ENCODE measurements at regions not wholly inside any gene's neighbourhood (a gene's known extent, or its start where the extent isn't known, plus 50 kb on each side); places are given as distances from the start of the nearest gene placed in this dataset.
"Not testable (repeated sequence)": the region's sequence is repeated elsewhere in the genome, so short reads cannot be mapped to it uniquely, and the experiment has no call there.

DNA sequence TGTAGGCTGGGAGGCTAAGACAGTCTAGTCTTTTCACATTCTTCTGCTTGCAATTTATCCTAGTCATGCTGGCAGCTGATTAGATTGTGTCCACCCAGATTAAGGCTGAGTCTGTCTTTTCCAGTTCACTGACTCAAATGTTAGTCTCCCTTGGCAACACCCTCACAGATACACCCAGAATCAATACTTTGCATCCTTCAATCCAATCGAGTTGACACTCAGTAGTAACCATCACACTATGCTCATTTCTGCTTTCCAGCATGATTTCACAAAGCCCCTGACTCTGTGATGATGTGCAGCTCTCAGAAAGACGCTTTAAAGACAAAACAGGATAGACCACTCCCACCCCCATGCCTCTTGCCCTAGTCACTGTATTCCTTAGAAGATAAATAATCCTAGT is 693.0 kb downstream of the HTR1B start:
- no peak for DNase-seq
- WGBS, 5 donors, result 57 to 73% (median 60%) methylated on average over 2 of the region's 2 CpGs
- H3K27me3 ChIP-seq, result no peaks in the 10 kb centered on the region

DNA sequence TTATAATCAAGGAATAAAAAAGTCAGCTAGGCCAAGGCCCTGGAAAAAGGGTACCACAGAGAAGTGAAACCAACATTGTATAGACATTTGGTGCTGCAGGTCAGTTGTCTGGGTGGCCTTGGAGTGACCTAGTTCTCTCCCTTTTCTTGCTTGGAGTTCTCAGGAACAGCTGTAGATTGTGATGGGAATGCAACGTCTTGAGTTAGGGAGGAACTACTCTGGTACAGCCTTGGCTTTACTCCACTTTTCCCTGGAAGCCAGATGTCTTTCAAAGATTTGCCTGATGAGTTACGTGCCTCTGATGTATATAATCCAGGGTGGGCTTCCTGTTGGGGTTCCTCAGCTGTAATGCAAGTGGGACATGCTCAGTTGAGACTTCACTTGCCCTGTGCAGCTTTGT is 694.7 kb downstream of the HTR1B start:
- no peaks in the 10 kb centered on the region for H3K9me3 ChIP-seq
- H3K4me1 ChIP-seq, result no peaks in the 10 kb centered on the region
- no peaks in the 10 kb centered on the region for H3K36me3 ChIP-seq
- WGBS, 5 donors, result 35 to 60% (median 43%) methylated on average over 2 of the region's 2 CpGs
- no peak overlapping the region for H3K4me3 ChIP-seq
- DNase-seq, result peak in 1 of 2 donors; percentile 12
- TF ChIP-seq EP300 (IDR thresholded peaks at IDR 0.05) (no peak), POLR2AphosphoS5 (IDR thresholded peaks at IDR 0.05) (no peak), POLR2A (IDR thresholded peaks at IDR 0.05) (no peak)
- TF ChIP-seq, protein P1, sequence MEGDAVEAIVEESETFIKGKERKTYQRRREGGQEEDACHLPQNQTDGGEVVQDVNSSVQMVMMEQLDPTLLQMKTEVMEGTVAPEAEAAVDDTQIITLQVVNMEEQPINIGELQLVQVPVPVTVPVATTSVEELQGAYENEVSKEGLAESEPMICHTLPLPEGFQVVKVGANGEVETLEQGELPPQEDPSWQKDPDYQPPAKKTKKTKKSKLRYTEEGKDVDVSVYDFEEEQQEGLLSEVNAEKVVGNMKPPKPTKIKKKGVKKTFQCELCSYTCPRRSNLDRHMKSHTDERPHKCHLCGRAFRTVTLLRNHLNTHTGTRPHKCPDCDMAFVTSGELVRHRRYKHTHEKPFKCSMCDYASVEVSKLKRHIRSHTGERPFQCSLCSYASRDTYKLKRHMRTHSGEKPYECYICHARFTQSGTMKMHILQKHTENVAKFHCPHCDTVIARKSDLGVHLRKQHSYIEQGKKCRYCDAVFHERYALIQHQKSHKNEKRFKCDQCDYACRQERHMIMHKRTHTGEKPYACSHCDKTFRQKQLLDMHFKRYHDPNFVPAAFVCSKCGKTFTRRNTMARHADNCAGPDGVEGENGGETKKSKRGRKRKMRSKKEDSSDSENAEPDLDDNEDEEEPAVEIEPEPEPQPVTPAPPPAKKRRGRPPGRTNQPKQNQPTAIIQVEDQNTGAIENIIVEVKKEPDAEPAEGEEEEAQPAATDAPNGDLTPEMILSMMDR (IDR thresholded peaks at IDR 0.05), result no peak
- H3K27me3 ChIP-seq, result no peaks in the 10 kb centered on the region
- intact Hi-C loops (cut with DNase I; ENCODE audit: low total_unique reads), result no loop called here
- no peak overlapping the region for H3K27ac ChIP-seq

More for the DNA sequence above, 693.0 kb downstream of the HTR1B start:
- Histone ChIP-seq H3K4me3 (no peak overlapping the region), H3K9me3 (no peaks in the 10 kb centered on the region), H3K27ac (no peak overlapping the region), H3K36me3 (no peaks in the 10 kb centered on the region), H3K4me1 (no peaks in the 10 kb centered on the region)
- intact Hi-C loops (cut with DNase I; ENCODE audit: low total_unique reads), result no loop called here
- no peak for TF ChIP-seq EP300 (IDR thresholded peaks at IDR 0.05)

- Histone ChIP-seq H3K27ac (no peak overlapping the region), H3K27me3 (no peaks in the 10 kb centered on the region), H3K9me3 (no peaks in the 10 kb centered on the region), H3K4me3 (no peak overlapping the region), H3K4me1 (no peaks in the 10 kb centered on the region), H3K36me3 (no peaks in the 10 kb centered on the region)
- 29 to 45% (median 30%) methylated on average over 2 of the region's 2 CpGs for WGBS, 5 donors
- no peak for DNase-seq
- intact Hi-C loops (cut with DNase I; ENCODE audit: low total_unique reads), result no loop called here
- TF ChIP-seq, protein P1 (IDR thresholded peaks at IDR 0.05), result no peak
- TF ChIP-seq POLR2AphosphoS5 (IDR thresholded peaks at IDR 0.05) (no peak), EP300 (IDR thresholded peaks at IDR 0.05) (no peak)
Observed at GRCh38 chr6:76764057-76764456, 691.6 kb upstream of the IMPG1 start.

DNA sequence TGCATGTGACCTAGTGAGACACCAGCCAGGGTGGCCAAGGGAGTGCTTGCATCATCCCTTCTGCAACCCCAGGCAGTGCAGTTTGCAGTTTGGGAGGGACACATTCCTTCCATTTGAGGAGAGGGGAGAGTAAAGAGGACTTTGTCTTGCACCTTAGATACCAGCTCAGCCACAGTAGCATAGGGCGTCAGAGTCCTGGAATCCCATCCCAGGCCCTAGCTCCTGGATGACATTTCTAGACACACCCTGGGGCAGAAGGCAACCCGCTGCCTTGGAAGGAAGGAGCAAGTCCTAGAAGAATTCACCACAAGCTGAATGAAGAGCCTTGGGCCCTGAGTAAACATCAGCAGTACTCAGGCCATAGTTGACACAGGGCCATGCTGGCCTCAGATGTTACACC is 680.4 kb upstream of the IMPG1 start:
- Histone ChIP-seq H3K27ac (no peak overlapping the region), H3K27me3 (no peaks in the 10 kb centered on the region), H3K9me3 (peaks cover 0 to 4% (median 0%) of the 10 kb centered on the region in 4 donors), H3K36me3 (no peaks in the 10 kb centered on the region), H3K4me3 (no peak overlapping the region), H3K4me1 (no peaks in the 10 kb centered on the region)
- TF ChIP-seq, protein P1 (IDR thresholded peaks at IDR 0.05), result no peak
- TF ChIP-seq EP300 (IDR thresholded peaks at IDR 0.05) (no peak), POLR2AphosphoS5 (IDR thresholded peaks at IDR 0.05) (no peak), POLR2A (IDR thresholded peaks at IDR 0.05) (no peak)
- intact Hi-C loops (cut with DNase I; ENCODE audit: low total_unique reads), result no loop called here
- WGBS, 5 donors, result 72 to 88% (median 79%) methylated on average over 2 of the region's 2 CpGs
- DNase-seq, result no peak

GRCh38 chr6:76745388-76745787 is 672.9 kb upstream of the IMPG1 start:
- H3K4me3 ChIP-seq; intact Hi-C loops (cut with DNase I; ENCODE audit: low total_unique reads); H3K27ac ChIP-seq; H3K36me3 ChIP-seq; H3K27me3 ChIP-seq; H3K4me1 ChIP-seq; DNase-seq: not testable (repeated sequence)
- WGBS, 5 donors, result 71 to 99% (median 95%) methylated on average over 1 to 3 of the region's 3 CpGs
- H3K9me3 ChIP-seq, result peaks cover 0 to 21% (median 0%) of the 10 kb centered on the region in 4 donors

- DNase-seq; H3K36me3 ChIP-seq; intact Hi-C loops (cut with DNase I; ENCODE audit: low total_unique reads); H3K4me1 ChIP-seq; H3K27ac ChIP-seq; H3K27me3 ChIP-seq; H3K4me3 ChIP-seq: not testable (repeated sequence)
- peaks cover 0 to 21% (median 0%) of the 10 kb centered on the region in 4 donors for H3K9me3 ChIP-seq
- WGBS, 5 donors, result 82 to 95% methylated on average over 7 to 36 of the region's 38 CpGs; no CpG with 5 or more reads in 3 of the 5 donors
Observed at GRCh38 chr6:76744151-76744720, 671.8 kb upstream of the IMPG1 start.
